Activated T-cell treated with anti-CD3 and anti-CD28 coated beads, Interleukin-2, amount 50 U/mL, for 4 hours (primary cell): ENCODE measurements at regions not wholly inside any gene's neighbourhood (a gene's known extent, or its start where the extent isn't known, plus 50 kb on each side); places are given as distances from the start of the nearest gene placed in this dataset.
"Not testable (repeated sequence)": the region's sequence is repeated elsewhere in the genome, so short reads cannot be mapped to it uniquely, and the experiment has no call there.

Source experiments
- ATAC-seq, 2 donors: fragments of 200-7000 bp; cut with Tn5 transposase; one replicate each; pipeline ENCODE4 v1.10.0; 2021
- DNase-seq: peaks from one replicate; pipeline ENCODE4 v3.0.0-alpha.2; 2020
- H3K27me3 Mint-ChIP-seq: one replicate; pipeline ENCODE4 v1.8.0; 2021; ENCODE audit warnings: low read depth, mixed read lengths
- H3K36me3 Mint-ChIP-seq: one replicate; pipeline ENCODE4 v1.8.0; 2022; ENCODE audit warnings: mixed read lengths; ENCODE audit not compliant: insufficient read depth
- H3K4me1 Mint-ChIP-seq: one replicate; pipeline ENCODE4 v1.8.0; 2021; ENCODE audit warnings: low read depth, mixed read lengths
- H3K4me3 Mint-ChIP-seq: one replicate; pipeline ENCODE4 v1.8.0; 2021; ENCODE audit warnings: mild to moderate bottlenecking, moderate library complexity, mixed read lengths
- H3K9me3 Mint-ChIP-seq: one replicate; pipeline ENCODE4 v1.8.0; 2021; ENCODE audit warnings: mixed read lengths

GRCh38 chr21:6043430-6044275 is 4477.7 kb upstream of the TPTE start:
- DNase-seq, H3K9me3 Mint-ChIP-seq, H3K27me3 Mint-ChIP-seq, H3K4me3 Mint-ChIP-seq, H3K36me3 Mint-ChIP-seq, H3K4me1 Mint-ChIP-seq: not testable (repeated sequence)
- peak; percentile 80 to 95 for ATAC-seq

GRCh38 chr21:6044695-6045094 is 4476.7 kb upstream of the TPTE start:
- not testable (repeated sequence) for DNase-seq, ATAC-seq, H3K9me3 Mint-ChIP-seq, H3K4me3 Mint-ChIP-seq, H3K36me3 Mint-ChIP-seq, H3K4me1 Mint-ChIP-seq, H3K27me3 Mint-ChIP-seq

GRCh38 chr21:6049930-6050329 is 4471.5 kb upstream of the TPTE start:
- not testable (repeated sequence) for DNase-seq, H3K9me3 Mint-ChIP-seq, H3K4me3 Mint-ChIP-seq, H3K4me1 Mint-ChIP-seq, H3K36me3 Mint-ChIP-seq, ATAC-seq, H3K27me3 Mint-ChIP-seq

- H3K4me3 Mint-ChIP-seq, DNase-seq, H3K27me3 Mint-ChIP-seq, H3K36me3 Mint-ChIP-seq, ATAC-seq, H3K4me1 Mint-ChIP-seq, H3K9me3 Mint-ChIP-seq: not testable (repeated sequence)
These were observed 4469.3 kb upstream of the TPTE start for GRCh38 chr21:6052109-6052508.

- not testable (repeated sequence) for H3K9me3 Mint-ChIP-seq, ATAC-seq, H3K4me3 Mint-ChIP-seq, DNase-seq, H3K27me3 Mint-ChIP-seq, H3K36me3 Mint-ChIP-seq, H3K4me1 Mint-ChIP-seq
These were observed 4468.2 kb upstream of the TPTE start for GRCh38 chr21:6053145-6053544.

- not testable (repeated sequence) for H3K27me3 Mint-ChIP-seq, H3K36me3 Mint-ChIP-seq, DNase-seq, H3K9me3 Mint-ChIP-seq, H3K4me1 Mint-ChIP-seq, ATAC-seq, H3K4me3 Mint-ChIP-seq
These were observed 4462.4 kb upstream of the TPTE start for GRCh38 chr21:6058997-6059396.

GRCh38 chr21:6060054-6060681 is 4461.2 kb upstream of the TPTE start:
- not testable (repeated sequence) for ATAC-seq, H3K36me3 Mint-ChIP-seq, H3K27me3 Mint-ChIP-seq, DNase-seq, H3K9me3 Mint-ChIP-seq, H3K4me3 Mint-ChIP-seq, H3K4me1 Mint-ChIP-seq

GRCh38 chr21:6066320-6066985 is 4454.9 kb upstream of the TPTE start:
- ATAC-seq, DNase-seq, H3K27me3 Mint-ChIP-seq, H3K4me1 Mint-ChIP-seq, H3K36me3 Mint-ChIP-seq, H3K9me3 Mint-ChIP-seq, H3K4me3 Mint-ChIP-seq: not testable (repeated sequence)

GRCh38 chr21:6068098-6068831 is 4453.1 kb upstream of the TPTE start:
- DNase-seq, H3K36me3 Mint-ChIP-seq, H3K4me1 Mint-ChIP-seq, ATAC-seq, H3K4me3 Mint-ChIP-seq, H3K27me3 Mint-ChIP-seq, H3K9me3 Mint-ChIP-seq: not testable (repeated sequence)

- H3K27me3 Mint-ChIP-seq, H3K4me3 Mint-ChIP-seq, H3K36me3 Mint-ChIP-seq, DNase-seq, H3K4me1 Mint-ChIP-seq, ATAC-seq, H3K9me3 Mint-ChIP-seq: not testable (repeated sequence)
These were observed 4451.2 kb upstream of the TPTE start for GRCh38 chr21:6070213-6070612.

- not testable (repeated sequence) for H3K27me3 Mint-ChIP-seq, DNase-seq, H3K9me3 Mint-ChIP-seq, H3K4me3 Mint-ChIP-seq, H3K4me1 Mint-ChIP-seq, ATAC-seq, H3K36me3 Mint-ChIP-seq
These were observed 4448.7 kb upstream of the TPTE start for GRCh38 chr21:6072691-6073090.

GRCh38 chr21:6073993-6074705 is 4447.2 kb upstream of the TPTE start:
- not testable (repeated sequence) for H3K36me3 Mint-ChIP-seq, H3K4me3 Mint-ChIP-seq, DNase-seq, H3K27me3 Mint-ChIP-seq, H3K9me3 Mint-ChIP-seq, ATAC-seq, H3K4me1 Mint-ChIP-seq

GRCh38 chr21:6074935-6075334 is 4446.4 kb upstream of the TPTE start:
- H3K4me3 Mint-ChIP-seq, H3K4me1 Mint-ChIP-seq, DNase-seq, H3K36me3 Mint-ChIP-seq, ATAC-seq, H3K27me3 Mint-ChIP-seq, H3K9me3 Mint-ChIP-seq: not testable (repeated sequence)
